Choroid plexus epithelial cell (primary cell): ENCODE measurements at regions not wholly inside any gene's neighbourhood (a gene's known extent, or its start where the extent isn't known, plus 50 kb on each side); places are given as distances from the start of the nearest gene placed in this dataset.

ENCODE experiments used
- DNase-seq: peaks from one replicate; pipeline ENCODE4 v3.0.0-alpha.2; 2010; ENCODE audit warnings: low read depth
- H3K4me3 ChIP-seq: 2 replicates; pipeline ENCODE4 v1.5.1; 2011; ENCODE audit warnings: low read depth, mild to moderate bottlenecking, control low read depth, low read length, moderate library complexity
- TF ChIP-seq, protein P1 (sequence below): conservative IDR thresholded peaks from 2 replicates; pipeline ENCODE4 v1.5.1; 2011; ENCODE audit warnings: low read depth, mild to moderate bottlenecking, control low read depth, inconsistent platforms, low read length, moderate library complexity

- peak; percentile 95 for DNase-seq
- TF ChIP-seq, protein P1, sequence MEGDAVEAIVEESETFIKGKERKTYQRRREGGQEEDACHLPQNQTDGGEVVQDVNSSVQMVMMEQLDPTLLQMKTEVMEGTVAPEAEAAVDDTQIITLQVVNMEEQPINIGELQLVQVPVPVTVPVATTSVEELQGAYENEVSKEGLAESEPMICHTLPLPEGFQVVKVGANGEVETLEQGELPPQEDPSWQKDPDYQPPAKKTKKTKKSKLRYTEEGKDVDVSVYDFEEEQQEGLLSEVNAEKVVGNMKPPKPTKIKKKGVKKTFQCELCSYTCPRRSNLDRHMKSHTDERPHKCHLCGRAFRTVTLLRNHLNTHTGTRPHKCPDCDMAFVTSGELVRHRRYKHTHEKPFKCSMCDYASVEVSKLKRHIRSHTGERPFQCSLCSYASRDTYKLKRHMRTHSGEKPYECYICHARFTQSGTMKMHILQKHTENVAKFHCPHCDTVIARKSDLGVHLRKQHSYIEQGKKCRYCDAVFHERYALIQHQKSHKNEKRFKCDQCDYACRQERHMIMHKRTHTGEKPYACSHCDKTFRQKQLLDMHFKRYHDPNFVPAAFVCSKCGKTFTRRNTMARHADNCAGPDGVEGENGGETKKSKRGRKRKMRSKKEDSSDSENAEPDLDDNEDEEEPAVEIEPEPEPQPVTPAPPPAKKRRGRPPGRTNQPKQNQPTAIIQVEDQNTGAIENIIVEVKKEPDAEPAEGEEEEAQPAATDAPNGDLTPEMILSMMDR, result no peak
- no peak overlapping the region for H3K4me3 ChIP-seq
Measured at GRCh38 chr1:192263436-192263835, 53.4 kb upstream of the RGS21 start.

DNA sequence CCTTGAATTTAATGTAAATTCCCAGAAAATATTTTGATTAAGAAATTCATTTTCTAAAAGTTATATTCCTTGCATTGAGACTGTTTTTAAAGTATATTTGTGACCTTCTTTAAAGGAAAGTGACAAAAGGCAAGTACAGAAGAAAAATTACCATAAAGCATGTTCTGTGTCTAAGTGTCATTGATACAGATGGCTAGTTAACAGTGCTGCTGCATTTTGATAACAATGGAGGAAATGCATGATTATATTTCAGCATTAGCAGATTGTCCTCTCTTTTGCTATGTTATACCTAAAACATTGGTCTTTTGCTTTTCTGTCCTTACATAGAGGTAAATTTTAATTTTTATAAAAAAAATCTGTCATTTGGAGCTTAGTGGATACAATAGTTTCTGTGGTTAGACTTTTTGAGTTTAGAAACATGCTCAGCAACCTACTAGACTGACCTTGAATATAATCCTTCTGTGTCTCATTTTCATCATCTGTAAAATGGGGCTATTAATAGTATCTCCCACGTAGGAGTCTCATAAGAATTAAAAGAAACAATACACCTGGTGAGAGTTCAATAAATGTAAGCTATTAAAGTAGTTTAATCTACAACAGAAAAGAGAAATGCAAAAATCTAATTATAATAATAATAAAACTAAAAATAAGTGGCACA lies 51.1 kb upstream of the RGS21 start:
- TF ChIP-seq, protein P1, result no peak
- no peak overlapping the region for H3K4me3 ChIP-seq
- no peak for DNase-seq

DNA sequence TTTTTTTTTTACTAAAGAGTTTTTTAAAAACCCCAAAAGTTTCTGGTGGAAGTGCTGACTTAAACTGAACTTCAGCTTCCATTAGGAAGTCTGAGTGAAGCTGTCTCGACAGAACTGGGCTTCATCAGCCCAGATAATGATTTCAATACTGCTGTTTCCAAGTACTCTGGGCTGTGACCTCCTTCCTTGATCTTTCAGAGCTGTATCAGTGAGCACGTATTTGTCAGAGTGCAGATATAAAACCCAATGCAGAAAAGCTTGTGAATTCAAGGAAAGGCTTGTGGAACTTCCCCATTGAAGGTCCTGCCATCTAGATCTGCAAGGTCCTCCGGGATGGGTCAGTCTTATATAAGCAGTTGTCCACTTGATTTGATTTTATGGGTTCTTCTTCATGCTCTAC lies 50.1 kb upstream of the RGS21 start:
- TF ChIP-seq, protein P1, result no peak
- DNase-seq, result peak; percentile 7
- no peak overlapping the region for H3K4me3 ChIP-seq
